ENCODE measurements at regions not wholly inside any gene's neighbourhood (a gene's known extent, or its start where the extent isn't known, plus 50 kb on each side); places are given as distances from the start of the nearest gene placed in this dataset.

DNA sequence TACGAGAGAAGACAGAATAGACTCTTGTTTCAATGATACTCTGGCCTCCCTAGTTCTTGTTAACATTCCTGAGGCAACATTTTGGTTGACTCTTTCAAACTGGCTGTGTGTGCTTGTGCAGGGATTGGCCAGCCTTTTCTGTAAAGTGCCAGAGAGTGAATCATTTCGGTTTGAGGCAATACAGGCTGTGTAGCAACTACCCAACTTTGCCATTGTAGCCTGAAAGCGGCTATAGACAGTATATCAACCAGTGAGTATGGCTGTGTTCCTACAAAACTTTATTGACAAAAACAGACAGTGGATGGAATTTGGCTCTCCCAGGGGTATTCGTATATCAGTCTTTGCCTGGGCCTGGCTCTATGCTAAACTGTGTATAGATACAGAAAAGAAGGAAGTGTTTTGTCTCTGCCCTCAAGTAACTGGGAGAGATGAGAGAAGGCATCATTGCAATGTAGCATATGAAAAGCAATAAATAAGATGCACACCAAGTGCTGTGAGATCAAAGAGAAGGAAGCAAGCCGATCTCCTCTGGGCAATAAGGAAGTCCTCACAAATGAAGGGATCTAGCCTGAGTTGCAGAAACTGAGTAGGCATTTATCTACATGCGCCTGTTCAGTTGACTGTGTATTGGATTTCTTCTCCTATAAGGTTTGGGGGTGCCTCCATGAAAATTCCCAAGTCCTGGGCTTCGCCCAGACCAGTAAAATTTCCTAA lies 568.0 kb upstream of the KLF4 start:
- TF ChIP-seq CTCF (IDR thresholded peaks at IDR 0.05; ENCODE audit: poor library complexity) = no peak
- no peak for TF ChIP-seq EZH2phosphoT487 (IDR thresholded peaks at IDR 0.05; ENCODE audit: low read depth, severe bottlenecking, unreplicated experiment)
- TF ChIP-seq EZH2 (IDR thresholded peaks at IDR 0.05; ENCODE audit: borderline replicate concordance) = no peak
